IMR-90 (cell line): ENCODE measurements at regions not wholly inside any gene's neighbourhood (a gene's known extent, or its start where the extent isn't known, plus 50 kb on each side); places are given as distances from the start of the nearest gene placed in this dataset.

Experiments
- ATAC-seq: fragments of 200-7000 bp; cut with Tn5 transposase; 2 replicates; pipeline ENCODE4 v1.9.1; 2020; ENCODE audit warnings: low read depth, mild to moderate bottlenecking, moderate library complexity
- BruUV-seq: library from RNA; stranded (reverse); fragments of 400-500 nt; replicated peaks from 2 replicates; lab custom pipeline; 2021; lab: Mats Ljungman, UMichigan
- CTCF ChIA-PET: fragments of 300-600 bp; formaldehyde crosslinking; extraction: SDS; loops from one replicate; lab custom pipeline; 2021; ENCODE audit warnings: antibody characterized with exemption; lab: Yijun Ruan, JAX
- POLR2A ChIA-PET: fragments of 300-600 bp; sonication (Branson Sonifier 250); formaldehyde crosslinking; loops from one replicate; lab custom pipeline; 2022; ENCODE audit warnings: antibody characterized with exemption; ENCODE audit not compliant: unreplicated experiment; lab: Charles Lee
- DNase-seq: peaks from one replicate; pipeline ENCODE4 v3.0.0; 2013
- H2AFZ ChIP-seq: replicated peaks from 2 replicates; pipeline ENCODE3; 2013; ENCODE audit warnings: low read length, mild to moderate bottlenecking; ENCODE audit not compliant: poor library complexity
- H2AK5ac ChIP-seq: 2 replicates; pipeline ENCODE4 v1.6.1; 2013; ENCODE audit warnings: low read depth, low read length, inconsistent platforms
- H2AK9ac ChIP-seq: replicated peaks from 2 replicates; pipeline ENCODE3; 2013; ENCODE audit warnings: mild to moderate bottlenecking, low read depth, low read length, moderate library complexity; ENCODE audit not compliant: poor library complexity
- H2BK120ac ChIP-seq: 2 replicates; pipeline ENCODE4 v1.6.1; 2013; ENCODE audit warnings: low read depth, low read length, inconsistent platforms
- H2BK15ac ChIP-seq: 3 replicates; pipeline ENCODE4 v1.6.1; 2013; ENCODE audit warnings: low read depth, low read length, inconsistent platforms
- H2BK20ac ChIP-seq: 2 replicates; pipeline ENCODE4 v1.6.1; 2013; ENCODE audit warnings: low read depth, mild to moderate bottlenecking, inconsistent platforms, low read length, moderate library complexity
- H2BK5ac ChIP-seq: 2 replicates; pipeline ENCODE4 v1.6.1; 2013; ENCODE audit warnings: mild to moderate bottlenecking, low read depth, low read length, inconsistent platforms; ENCODE audit not compliant: poor library complexity, severe bottlenecking
- H3K14ac ChIP-seq: replicated peaks from 2 replicates; pipeline ENCODE4 v1.6.1; 2013; ENCODE audit warnings: low read depth, low read length, inconsistent platforms
- H3K18ac ChIP-seq: 2 replicates; pipeline ENCODE4 v1.6.1; 2013; ENCODE audit warnings: low read depth, low read length, control low read depth
- H3K23ac ChIP-seq: 2 replicates; pipeline ENCODE4 v1.6.1; 2013; ENCODE audit warnings: low read depth, low read length, inconsistent platforms
- H3K27ac ChIP-seq: 2 replicates; pipeline ENCODE4 v1.5.1; 2013; ENCODE audit warnings: mild to moderate bottlenecking, control low read depth, low read length; ENCODE audit not compliant: insufficient read depth
- H3K27me3 ChIP-seq: 2 replicates; pipeline ENCODE4 v1.6.1; 2013; ENCODE audit warnings: low read length; ENCODE audit not compliant: control insufficient read depth, insufficient read depth
- H3K36me3 ChIP-seq: 2 replicates; pipeline ENCODE4 v1.6.1; 2013; ENCODE audit warnings: low read length, mixed read lengths; ENCODE audit not compliant: control insufficient read depth, insufficient read depth
- H3K4ac ChIP-seq: 2 replicates; pipeline ENCODE4 v1.6.1; 2013; ENCODE audit warnings: low read depth, low read length, inconsistent platforms
- H3K4me1 ChIP-seq: 2 replicates; pipeline ENCODE4 v1.6.1; 2013; ENCODE audit warnings: low read length, mixed read lengths; ENCODE audit not compliant: control insufficient read depth, insufficient read depth
- H3K4me2 ChIP-seq: 2 replicates; pipeline ENCODE4 v1.6.1; 2013; ENCODE audit warnings: low read depth, mild to moderate bottlenecking, control low read depth, low read length, moderate library complexity
- H3K4me3 ChIP-seq: 2 replicates; pipeline ENCODE4 v1.5.1; 2013; ENCODE audit warnings: low read depth, mild to moderate bottlenecking, control low read depth, low read length, moderate library complexity; ENCODE audit not compliant: insufficient read depth
- H3K56ac ChIP-seq: 2 replicates; pipeline ENCODE4 v1.6.1; 2013; ENCODE audit warnings: low read length, inconsistent platforms; ENCODE audit not compliant: insufficient read depth; ENCODE audit errors: extremely low read depth
- H3K79me1 ChIP-seq, 2 experiments: 2 replicates each; pipeline ENCODE4 v1.6.1; 2013; ENCODE audit warnings: low read length in 2 of 2, inconsistent platforms in 1 of 2, low read depth in 1 of 2
- H3K9ac ChIP-seq: 2 replicates; pipeline ENCODE4 v1.6.1; 2013; ENCODE audit warnings: low read depth, low read length, control low read depth
- H3K9me1 ChIP-seq: 2 replicates; pipeline ENCODE4 v1.6.1; 2013; ENCODE audit warnings: low read length, inconsistent platforms; ENCODE audit not compliant: insufficient read depth
- H3K9me3 ChIP-seq: 2 replicates; pipeline ENCODE4 v1.6.1; 2013; ENCODE audit warnings: low read length; ENCODE audit not compliant: control insufficient read depth, insufficient read depth
- H4K20me1 ChIP-seq: 2 replicates; pipeline ENCODE4 v1.6.1; 2013; ENCODE audit warnings: low read length, inconsistent platforms; ENCODE audit not compliant: insufficient read depth
- H4K5ac ChIP-seq: 2 replicates; pipeline ENCODE4 v1.6.1; 2013; ENCODE audit warnings: mild to moderate bottlenecking, low read depth, low read length, control low read depth
- H4K8ac ChIP-seq, 2 experiments: 2 replicates each; pipeline ENCODE4 v1.6.1; 2013; ENCODE audit warnings: low read depth in 2 of 2, low read length in 2 of 2, control low read depth in 1 of 2, inconsistent platforms in 1 of 2
- H4K91ac ChIP-seq: 2 replicates; pipeline ENCODE4 v1.6.1; 2013; ENCODE audit warnings: low read depth, low read length, inconsistent platforms; ENCODE audit not compliant: insufficient read depth
- NFE2L2 ChIP-seq: fragments of 150-350 bp; IDR thresholded peaks from 2 replicates; pipeline ENCODE4 v1.6.1; 2016; ENCODE audit warnings: low read depth, mild to moderate bottlenecking, low read length
- whole genome bisulfite sequencing, 2 experiments: methylation state at CpG; one replicate each; pipeline versions ENCODE4 v1.1.5 to v1.1.7; 2013; ENCODE audit warnings: missing lambda C conversion rate in 2 of 2; ENCODE audit not compliant: insufficient read length in 1 of 2; ENCODE audit errors: extremely low coverage in 2 of 2; 5-methylcytosine and 5-hydroxymethylcytosine counted together
- dilution Hi-C: fragments of 300-500 bp; cut with HindIII; formaldehyde crosslinking; loops from one replicate; pipeline ENCODE4 v1.14.3; 2018; ENCODE audit warnings: low sequenced_read_pairs; ENCODE audit not compliant: unreplicated experiment
- in situ Hi-C: fragments of 300-500 bp; cut with MboI; formaldehyde crosslinking; loops from 3 replicates; pipeline ENCODE4 v1.14.3; 2019; ENCODE audit warnings: low sequenced_read_pairs, inconsistent platforms, mixed read lengths
- intact Hi-C: fragments of 100-400 bp; cut with micrococcal nuclease; formaldehyde crosslinking; loops from 2 replicates; pipeline ENCODE4 v1.10.0; 2022

DNA sequence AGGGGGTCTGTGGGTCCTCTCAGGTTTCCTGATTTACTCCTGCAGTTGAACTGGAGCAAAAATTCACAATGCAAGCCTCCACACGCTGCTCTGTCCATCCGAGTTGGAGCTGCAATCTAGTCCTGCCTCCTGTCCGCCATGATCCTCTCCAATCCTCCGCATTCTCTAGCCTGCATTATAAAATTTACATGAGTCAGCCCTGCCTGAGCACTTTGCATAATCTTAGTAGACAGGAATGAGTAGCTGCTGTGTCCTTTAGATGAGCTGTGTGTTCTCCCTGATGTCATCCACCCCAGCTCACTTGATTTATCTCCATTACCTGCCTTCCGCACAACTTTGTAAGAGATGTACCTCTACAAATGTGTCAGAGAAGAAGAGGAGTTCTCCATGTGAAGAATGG lies 355.6 kb downstream of the STK39 start:
- H3K9me3 ChIP-seq, result no peaks in the 10 kb centered on the region
- POLR2A ChIA-PET, result no interaction called here
- H2AK5ac ChIP-seq, result no peak overlapping the region

More for the DNA sequence above, 355.6 kb downstream of the STK39 start:
- Histone ChIP-seq H3K23ac (no peak overlapping the region), H3K18ac (no peak overlapping the region), H2BK120ac (no peak overlapping the region), H3K4me1 (no peaks in the 10 kb centered on the region), H2AK9ac (no peak overlapping the region), H2AFZ (no peak overlapping the region), H4K20me1 (no peaks in the 10 kb centered on the region), H3K79me1 (no peaks in the 10 kb centered on the region), H2BK15ac (no peak overlapping the region), H3K14ac (no peak overlapping the region), H3K27me3 (no peaks in the 10 kb centered on the region), H3K27ac (no peak overlapping the region), H2BK5ac (no peak overlapping the region), H3K4me2 (no peak overlapping the region), H3K4ac (no peak overlapping the region), H4K5ac (no peak overlapping the region), H4K91ac (no peak overlapping the region), H3K4me3 (no peak overlapping the region), H4K8ac (no peak overlapping the region), H3K36me3 (no peaks in the 10 kb centered on the region), H2BK20ac (no peak overlapping the region), H3K56ac (no peak overlapping the region), H3K9me1 (no peaks in the 10 kb centered on the region), H3K9ac (no peak overlapping the region)
- in situ Hi-C loops, result no loop called here
- ATAC-seq (no peak), DNase-seq (no peak)
- intact Hi-C loops, result no loop called here
- CTCF ChIA-PET, result no interaction called here
- no peak for TF ChIP-seq NFE2L2
- BruUV-seq, result no TSS peak
- dilution Hi-C loops, result no loop called here
- 57% methylated on average over 2 of the region's 5 CpGs; no CpG with 5 or more reads in 1 of the 2 experiments for WGBS, 2 experiments
